ES-I3 (cell line): ENCODE measurements at regions not wholly inside any gene's neighbourhood (a gene's known extent, or its start where the extent isn't known, plus 50 kb on each side); places are given as distances from the start of the nearest gene placed in this dataset.

Experiments
- H3K36me3 ChIP-seq: 2 replicates; pipeline ENCODE4 v1.6.1; 2013; ENCODE audit warnings: mild to moderate bottlenecking, low read length, control low read depth, moderate library complexity; ENCODE audit not compliant: insufficient read depth
- H3K4me1 ChIP-seq: 2 replicates; pipeline ENCODE4 v1.6.1; 2013; ENCODE audit warnings: mild to moderate bottlenecking, control low read depth, low read length; ENCODE audit not compliant: insufficient read depth
- H3K9ac ChIP-seq: 2 replicates; pipeline ENCODE4 v1.6.1; 2013; ENCODE audit warnings: low read depth, mild to moderate bottlenecking, low read length, moderate library complexity
- H3K9me3 ChIP-seq: 2 replicates; pipeline ENCODE4 v1.6.1; 2013; ENCODE audit warnings: mild to moderate bottlenecking, low read length, moderate library complexity; ENCODE audit not compliant: control insufficient read depth, insufficient read depth

- Histone ChIP-seq H3K9ac (no peak overlapping the region), H3K4me1 (peaks cover under 1% of the 10 kb centered on the region; the same call in 1 of the 2 replicates), H3K9me3 (no peaks in the 10 kb centered on the region), H3K36me3 (no peaks in the 10 kb centered on the region)
Measured at GRCh38 chr10:107889105-107889504, 724.6 kb upstream of the SORCS1 start.

GRCh38 chr10:107880185-107880584 is 715.7 kb upstream of the SORCS1 start:
- Histone ChIP-seq H3K36me3 (no peaks in the 10 kb centered on the region), H3K9me3 (no peaks in the 10 kb centered on the region), H3K9ac (no peak overlapping the region), H3K4me1 (no peaks in the 10 kb centered on the region)

- H3K36me3 ChIP-seq: no peaks in the 10 kb centered on the region
- no peaks in the 10 kb centered on the region for H3K9me3 ChIP-seq
- H3K9ac ChIP-seq: no peak overlapping the region
- no peaks in the 10 kb centered on the region for H3K4me1 ChIP-seq
Measured at GRCh38 chr10:107873007-107873406, 708.5 kb upstream of the SORCS1 start.

GRCh38 chr10:107865691-107866090 is 701.2 kb upstream of the SORCS1 start:
- no peaks in the 10 kb centered on the region for H3K4me1 ChIP-seq
- no peaks in the 10 kb centered on the region for H3K9me3 ChIP-seq
- no peaks in the 10 kb centered on the region for H3K36me3 ChIP-seq
- no peak overlapping the region for H3K9ac ChIP-seq

- H3K4me1 ChIP-seq: peaks cover 10% of the 10 kb centered on the region; the same call in 1 of the 2 replicates
- H3K9me3 ChIP-seq: no peaks in the 10 kb centered on the region
- no peaks in the 10 kb centered on the region for H3K36me3 ChIP-seq
- no peak overlapping the region for H3K9ac ChIP-seq
Measured at GRCh38 chr10:107859065-107859464, 694.6 kb upstream of the SORCS1 start.

GRCh38 chr10:107856047-107856315 is 691.5 kb upstream of the SORCS1 start:
- Histone ChIP-seq H3K9ac (no peak overlapping the region), H3K9me3 (no peaks in the 10 kb centered on the region), H3K36me3 (no peaks in the 10 kb centered on the region), H3K4me1 (peaks cover 10% of the 10 kb centered on the region; the same call in 1 of the 2 replicates)

GRCh38 chr10:107855301-107856046 is 691.0 kb upstream of the SORCS1 start:
- H3K36me3 ChIP-seq: no peaks in the 10 kb centered on the region
- H3K9ac ChIP-seq: no peak overlapping the region
- H3K4me1 ChIP-seq: peaks cover 10% of the 10 kb centered on the region; the same call in 1 of the 2 replicates
- no peaks in the 10 kb centered on the region for H3K9me3 ChIP-seq

- Histone ChIP-seq H3K36me3 (no peaks in the 10 kb centered on the region), H3K9me3 (no peaks in the 10 kb centered on the region), H3K9ac (no peak overlapping the region), H3K4me1 (no peaks in the 10 kb centered on the region)
Measured at GRCh38 chr10:107848726-107849360, 684.3 kb upstream of the SORCS1 start.

- H3K9me3 ChIP-seq: no peaks in the 10 kb centered on the region
- no peaks in the 10 kb centered on the region for H3K4me1 ChIP-seq
- H3K36me3 ChIP-seq: no peaks in the 10 kb centered on the region
- H3K9ac ChIP-seq: no peak overlapping the region
Measured at GRCh38 chr10:107847620-107848019, 683.1 kb upstream of the SORCS1 start.

GRCh38 chr10:107834706-107835105 is 670.2 kb upstream of the SORCS1 start:
- Histone ChIP-seq H3K36me3 (no peaks in the 10 kb centered on the region), H3K4me1 (no peaks in the 10 kb centered on the region), H3K9ac (no peak overlapping the region), H3K9me3 (no peaks in the 10 kb centered on the region)

- Histone ChIP-seq H3K9me3 (no peaks in the 10 kb centered on the region), H3K36me3 (no peaks in the 10 kb centered on the region), H3K9ac (no peak overlapping the region), H3K4me1 (no peaks in the 10 kb centered on the region)
Measured at GRCh38 chr10:107831772-107832171, 667.3 kb upstream of the SORCS1 start.

- Histone ChIP-seq H3K36me3 (no peaks in the 10 kb centered on the region), H3K4me1 (no peaks in the 10 kb centered on the region), H3K9me3 (no peaks in the 10 kb centered on the region), H3K9ac (no peak overlapping the region)
Measured at GRCh38 chr10:107829161-107829560, 664.7 kb upstream of the SORCS1 start.

- Histone ChIP-seq H3K4me1 (no peaks in the 10 kb centered on the region), H3K9ac (no peak overlapping the region), H3K36me3 (no peaks in the 10 kb centered on the region), H3K9me3 (no peaks in the 10 kb centered on the region)
Measured at GRCh38 chr10:107826171-107826570, 661.7 kb upstream of the SORCS1 start.

GRCh38 chr10:107814865-107815487 is 650.5 kb upstream of the SORCS1 start:
- Histone ChIP-seq H3K9me3 (no peaks in the 10 kb centered on the region), H3K9ac (no peak overlapping the region)

More at GRCh38 chr10:107814865-107815487, 650.5 kb upstream of the SORCS1 start:
- H3K36me3 ChIP-seq: no peaks in the 10 kb centered on the region
- no peaks in the 10 kb centered on the region for H3K4me1 ChIP-seq
